ENCODE measurements at regions not wholly inside any gene's neighbourhood (a gene's known extent, or its start where the extent isn't known, plus 50 kb on each side); places are given as distances from the start of the nearest gene placed in this dataset.

DNA sequence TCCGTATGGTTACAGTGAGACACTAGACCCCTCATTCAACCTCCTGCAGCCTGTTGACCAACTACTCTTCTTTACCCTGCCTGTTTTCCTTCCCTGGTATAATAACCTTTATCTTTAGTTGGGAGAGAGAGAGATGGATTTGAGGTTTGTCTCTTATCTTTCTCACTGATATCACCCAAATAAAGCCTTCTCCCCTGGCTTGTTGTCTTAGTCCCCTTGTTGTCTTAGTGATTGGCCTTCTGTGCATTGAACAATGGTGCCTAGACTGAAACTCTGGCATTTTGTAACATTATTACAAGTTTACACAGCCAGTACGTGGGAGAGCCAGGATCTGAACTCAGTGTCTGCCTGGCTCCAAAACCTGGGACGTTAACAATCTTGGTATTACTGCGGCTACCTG, 560.8 kb downstream of the HS3ST4 start:
- TF ChIP-seq EP300 (IDR thresholded peaks at IDR 0.05; ENCODE audit: low read length), result no peak
- TF ChIP-seq FOXK2 (conservative IDR thresholded peaks at IDR 0.05 in 1 of 2, IDR thresholded peaks at IDR 0.05 in 1 of 2; ENCODE audit: low read depth in 2 of 2), result no peak
- TF ChIP-seq SMARCC2 (IDR thresholded peaks at IDR 0.05; ENCODE audit: low read depth), result no peak
- no peak for TF ChIP-seq RFX5 (IDR thresholded peaks at IDR 0.05; ENCODE audit: low read depth, low read length)
- no peak for TF ChIP-seq BHLHE40 (IDR thresholded peaks at IDR 0.05; ENCODE audit: low read length)
- TF ChIP-seq ESRRB (CRISPR knock-in tag; IDR thresholded peaks at IDR 0.05; ENCODE audit: borderline replicate concordance), result no peak
- TF ChIP-seq, protein P1, sequence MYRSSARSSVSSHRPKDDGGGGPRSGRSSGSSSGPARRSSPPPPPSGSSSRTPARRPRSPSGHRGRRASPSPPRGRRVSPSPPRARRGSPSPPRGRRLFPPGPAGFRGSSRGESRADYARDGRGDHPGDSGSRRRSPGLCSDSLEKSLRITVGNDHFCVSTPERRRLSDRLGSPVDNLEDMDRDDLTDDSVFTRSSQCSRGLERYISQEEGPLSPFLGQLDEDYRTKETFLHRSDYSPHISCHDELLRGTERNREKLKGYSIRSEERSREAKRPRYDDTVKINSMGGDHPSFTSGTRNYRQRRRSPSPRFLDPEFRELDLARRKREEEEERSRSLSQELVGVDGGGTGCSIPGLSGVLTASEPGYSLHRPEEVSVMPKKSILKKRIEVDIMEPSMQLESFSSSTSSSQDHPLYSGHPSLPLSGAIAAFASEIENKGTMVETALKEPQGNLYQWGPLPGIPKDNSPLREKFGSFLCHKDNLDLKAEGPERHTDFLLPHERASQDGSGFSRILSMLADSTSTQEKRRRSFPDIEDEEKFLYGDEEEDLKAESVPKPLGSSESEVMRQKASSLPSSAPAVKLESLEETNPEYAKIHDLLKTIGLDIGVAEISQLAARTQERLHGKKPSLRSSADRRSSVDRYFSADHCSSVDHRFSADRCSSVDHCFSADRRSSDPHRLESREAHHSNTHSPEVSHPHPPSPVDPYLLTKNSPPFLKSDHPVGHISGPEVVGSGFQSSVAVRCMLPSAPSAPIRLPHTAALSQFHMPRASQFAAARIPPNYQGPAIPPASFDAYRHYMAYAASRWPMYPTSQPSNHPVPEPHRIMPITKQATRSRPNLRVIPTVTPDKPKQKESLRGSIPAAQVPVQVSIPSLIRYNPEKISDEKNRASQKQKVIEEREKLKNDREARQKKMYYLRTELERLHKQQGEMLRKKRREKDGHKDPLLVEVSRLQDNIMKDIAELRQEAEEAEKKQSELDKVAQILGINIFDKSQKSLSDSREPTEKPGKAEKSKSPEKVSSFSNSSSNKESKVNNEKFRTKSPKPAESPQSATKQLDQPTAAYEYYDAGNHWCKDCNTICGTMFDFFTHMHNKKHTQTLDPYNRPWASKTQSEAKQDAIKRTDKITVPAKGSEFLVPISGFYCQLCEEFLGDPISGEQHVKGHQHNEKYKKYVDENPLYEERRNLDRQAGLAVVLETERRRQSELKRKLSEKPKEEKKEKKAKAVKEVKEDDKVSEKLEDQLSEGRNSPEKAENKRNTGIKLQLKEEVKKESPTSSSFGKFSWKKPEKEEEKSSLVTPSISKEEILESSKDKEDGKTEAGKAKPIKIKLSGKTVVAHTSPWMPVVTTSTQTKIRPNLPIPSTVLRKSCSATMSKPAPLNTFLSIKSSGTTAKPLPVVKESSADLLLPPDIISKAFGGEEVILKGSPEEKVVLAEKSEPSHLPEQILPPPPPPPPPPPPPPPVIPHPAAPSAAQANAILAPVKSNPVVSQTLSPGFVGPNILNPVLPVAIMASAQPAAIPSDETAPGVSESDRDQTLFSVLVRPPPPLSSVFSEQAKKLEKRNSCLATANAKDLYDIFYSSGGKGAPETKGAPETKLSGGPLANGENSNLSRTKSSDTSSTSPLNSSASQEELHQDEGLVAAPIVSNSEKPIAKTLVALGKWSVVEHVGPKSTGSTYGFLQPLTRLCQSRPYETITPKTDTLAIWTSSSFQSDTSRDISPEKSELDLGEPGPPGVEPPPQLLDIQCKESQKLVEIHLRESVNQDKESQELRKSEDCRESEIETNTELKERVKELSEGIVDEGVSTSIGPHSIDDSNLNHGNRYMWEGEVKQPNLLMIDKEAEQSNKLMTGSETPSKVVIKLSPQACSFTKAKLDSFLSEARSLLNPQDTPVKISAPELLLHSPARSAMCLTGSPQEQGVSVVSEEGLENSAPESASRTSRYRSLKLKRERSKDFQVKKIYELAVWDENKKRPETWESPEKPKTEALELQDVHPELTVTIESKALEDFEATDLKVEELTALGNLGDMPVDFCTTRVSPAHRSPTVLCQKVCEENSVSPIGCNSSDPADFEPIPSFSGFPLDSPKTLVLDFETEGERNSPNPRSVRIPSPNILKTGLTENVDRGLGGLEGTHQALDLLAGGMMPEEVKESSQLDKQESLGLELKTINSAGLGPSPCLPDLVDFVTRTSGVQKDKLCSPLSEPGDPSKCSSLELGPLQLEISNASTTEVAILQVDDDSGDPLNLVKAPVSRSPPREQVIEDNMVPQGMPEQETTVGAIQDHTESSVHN (IDR thresholded peaks at IDR 0.05; ENCODE audit: borderline replicate concordance in 1 of 2, low read depth in 1 of 2), result no peak
- no peak for ATAC-seq
- WGBS (ENCODE audit: insufficient coverage, low coverage, missing lambda C conversion rate), result 4% methylated on average over 4 of the region's 4 CpGs
- Histone ChIP-seq H3K79me2 (ENCODE audit: control insufficient read depth, insufficient read depth, low read length) (no peaks in the 10 kb centered on the region), H3K9me3 (replicated peaks; ENCODE audit: control insufficient read depth, insufficient read depth, low read depth, low read length) (no peaks in the 10 kb centered on the region), H3K4me1 (replicated peaks in 1 of 2; ENCODE audit: control insufficient read depth in 2 of 2, insufficient read depth in 2 of 2, low read length in 2 of 2) (no peaks in the 10 kb centered on the region), H3K27me3 (ENCODE audit: control insufficient read depth in 2 of 2, insufficient read depth in 2 of 2, low read length in 2 of 2) (no peaks in the 10 kb centered on the region), H3K36me3 (ENCODE audit: control insufficient read depth, insufficient read depth, low read length) (no peaks in the 10 kb centered on the region), H3K4me2 (ENCODE audit: insufficient read depth, low read length) (no peak overlapping the region), H3K9me1 (ENCODE audit: control insufficient read depth, insufficient read depth, low read length) (no peaks in the 10 kb centered on the region), H4K20me1 (replicated peaks; ENCODE audit: control insufficient read depth, insufficient read depth, low read length) (no peaks in the 10 kb centered on the region), H3K9ac (ENCODE audit: insufficient read depth in 1 of 2, low read depth in 2 of 2, low read length in 2 of 2) (no peak overlapping the region), H3K27ac (ENCODE audit: extremely low read depth, low read depth, low read length) (no peak overlapping the region), H2AFZ (ENCODE audit: low read depth, low read length) (no peak overlapping the region), H3K4me3 (no peak overlapping the region)
- DNase-seq (ENCODE audit: extremely low read depth in 1 of 4, low spot score in 3 of 4), result no peak
- in situ Hi-C loops (cut with MboI) (no loop called here), intact Hi-C loops (cut with micrococcal nuclease) (no loop called here)
- no peak for FAIRE-seq
- POLR2A ChIA-PET, result no interaction called here
- no TSS peak for BruUV-seq (replicated peaks)
- CTCF ChIA-PET (ENCODE audit: low intra/inter-chr PET ratio), result no interaction called here
